ENCODE measurements at regions not wholly inside any gene's neighbourhood (a gene's known extent, or its start where the extent isn't known, plus 50 kb on each side); places are given as distances from the start of the nearest gene placed in this dataset.

DNA sequence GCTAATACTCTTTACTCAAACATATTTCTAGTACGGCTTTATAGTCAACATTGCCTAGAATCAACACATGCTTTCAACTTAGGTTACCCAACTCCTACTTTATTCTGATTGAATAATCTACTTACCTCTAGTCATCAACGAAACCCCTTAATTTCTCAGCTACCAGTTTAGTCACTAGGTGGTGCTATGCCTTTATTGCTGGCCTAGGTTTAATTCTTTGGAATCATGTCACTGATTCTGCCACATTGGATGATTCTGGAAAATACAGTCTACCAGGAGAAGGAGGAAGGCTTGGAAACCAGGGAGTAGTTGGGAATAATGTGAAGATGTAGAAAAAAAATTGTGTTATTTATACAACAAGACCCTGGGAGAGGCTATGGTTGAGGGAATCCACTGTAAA is 167.7 kb downstream of the DCAF12L2 start:
- no peak for DNase-seq (ENCODE audit: low read depth)
- no peak overlapping the region for H3K4me3 ChIP-seq (ENCODE audit: low read depth, low read length)
- TF ChIP-seq, protein P1, sequence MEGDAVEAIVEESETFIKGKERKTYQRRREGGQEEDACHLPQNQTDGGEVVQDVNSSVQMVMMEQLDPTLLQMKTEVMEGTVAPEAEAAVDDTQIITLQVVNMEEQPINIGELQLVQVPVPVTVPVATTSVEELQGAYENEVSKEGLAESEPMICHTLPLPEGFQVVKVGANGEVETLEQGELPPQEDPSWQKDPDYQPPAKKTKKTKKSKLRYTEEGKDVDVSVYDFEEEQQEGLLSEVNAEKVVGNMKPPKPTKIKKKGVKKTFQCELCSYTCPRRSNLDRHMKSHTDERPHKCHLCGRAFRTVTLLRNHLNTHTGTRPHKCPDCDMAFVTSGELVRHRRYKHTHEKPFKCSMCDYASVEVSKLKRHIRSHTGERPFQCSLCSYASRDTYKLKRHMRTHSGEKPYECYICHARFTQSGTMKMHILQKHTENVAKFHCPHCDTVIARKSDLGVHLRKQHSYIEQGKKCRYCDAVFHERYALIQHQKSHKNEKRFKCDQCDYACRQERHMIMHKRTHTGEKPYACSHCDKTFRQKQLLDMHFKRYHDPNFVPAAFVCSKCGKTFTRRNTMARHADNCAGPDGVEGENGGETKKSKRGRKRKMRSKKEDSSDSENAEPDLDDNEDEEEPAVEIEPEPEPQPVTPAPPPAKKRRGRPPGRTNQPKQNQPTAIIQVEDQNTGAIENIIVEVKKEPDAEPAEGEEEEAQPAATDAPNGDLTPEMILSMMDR (conservative IDR thresholded peaks at IDR 0.05; ENCODE audit: low read depth, low read length): peak; percentile 61

DNA sequence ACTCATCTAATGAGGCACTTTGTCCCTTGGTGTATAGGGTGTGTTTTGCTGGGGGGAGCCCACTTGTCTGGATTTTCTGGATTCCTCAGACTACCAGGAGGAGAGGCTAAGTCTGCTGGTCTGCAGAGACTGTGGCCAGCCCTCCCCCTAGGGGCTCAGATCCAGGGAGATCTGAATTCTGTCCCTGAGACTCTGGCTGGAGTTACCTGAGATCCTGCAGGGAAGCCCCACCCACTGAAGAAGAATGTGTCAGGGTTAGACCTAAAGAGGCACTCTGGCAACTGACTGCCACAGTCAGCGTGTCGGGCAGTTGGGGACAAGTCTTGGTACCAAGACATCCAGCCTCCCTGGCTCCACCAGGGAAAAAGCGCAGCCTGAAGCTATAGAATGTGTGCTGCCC is 138.9 kb downstream of the DCAF12L2 start:
- H3K4me3 ChIP-seq (ENCODE audit: low read depth, low read length): no peak overlapping the region
- TF ChIP-seq, protein P1 (conservative IDR thresholded peaks at IDR 0.05; ENCODE audit: low read depth, low read length): no peak
- DNase-seq (ENCODE audit: low read depth): no peak

DNA sequence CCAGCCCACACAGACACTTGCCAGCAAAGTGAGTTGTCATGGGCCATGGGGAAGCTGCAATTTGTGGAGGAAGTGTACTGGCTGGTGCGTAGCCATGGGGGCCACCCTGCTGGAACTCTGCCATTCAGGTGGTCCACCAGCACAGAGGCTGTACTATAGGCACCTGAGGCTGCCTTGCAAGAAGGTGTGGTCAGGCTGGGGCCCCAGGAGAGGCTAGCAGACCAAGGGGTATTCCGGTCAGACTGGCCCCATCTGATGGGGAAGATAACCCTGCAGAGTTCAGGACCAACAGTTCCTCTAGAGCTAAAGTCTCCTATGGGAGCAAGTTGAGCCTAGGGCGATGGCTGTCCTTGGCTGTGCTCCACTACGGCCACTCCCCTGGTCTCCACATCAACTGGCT is 136.1 kb downstream of the DCAF12L2 start:
- H3K4me3 ChIP-seq (ENCODE audit: low read depth, low read length): no peak overlapping the region
- TF ChIP-seq, protein P1 (conservative IDR thresholded peaks at IDR 0.05; ENCODE audit: low read depth, low read length): no peak
- DNase-seq (ENCODE audit: low read depth): no peak

DNA sequence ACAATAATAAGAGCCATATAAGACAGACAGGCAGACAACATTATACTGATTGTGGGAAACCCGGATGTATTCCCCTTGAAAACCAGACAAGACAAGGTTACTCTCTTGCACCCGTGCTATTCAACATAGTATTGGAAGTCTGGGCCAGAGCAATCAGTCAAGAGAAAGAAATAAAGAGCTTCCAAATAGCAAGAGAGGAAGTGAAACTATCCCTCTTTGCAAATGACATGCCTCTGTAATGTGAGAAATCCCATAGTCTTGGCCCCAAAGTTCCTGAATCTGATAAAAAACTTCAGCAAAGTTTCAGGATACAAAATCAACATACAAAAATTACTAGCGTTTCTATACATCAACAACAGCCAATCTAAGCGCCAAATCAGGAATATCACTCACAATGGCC is 102.1 kb downstream of the DCAF12L2 start:
- DNase-seq (ENCODE audit: low read depth): no peak
- TF ChIP-seq, protein P1 (conservative IDR thresholded peaks at IDR 0.05; ENCODE audit: low read depth, low read length): no peak
- no peak overlapping the region for H3K4me3 ChIP-seq (ENCODE audit: low read depth, low read length)

DNA sequence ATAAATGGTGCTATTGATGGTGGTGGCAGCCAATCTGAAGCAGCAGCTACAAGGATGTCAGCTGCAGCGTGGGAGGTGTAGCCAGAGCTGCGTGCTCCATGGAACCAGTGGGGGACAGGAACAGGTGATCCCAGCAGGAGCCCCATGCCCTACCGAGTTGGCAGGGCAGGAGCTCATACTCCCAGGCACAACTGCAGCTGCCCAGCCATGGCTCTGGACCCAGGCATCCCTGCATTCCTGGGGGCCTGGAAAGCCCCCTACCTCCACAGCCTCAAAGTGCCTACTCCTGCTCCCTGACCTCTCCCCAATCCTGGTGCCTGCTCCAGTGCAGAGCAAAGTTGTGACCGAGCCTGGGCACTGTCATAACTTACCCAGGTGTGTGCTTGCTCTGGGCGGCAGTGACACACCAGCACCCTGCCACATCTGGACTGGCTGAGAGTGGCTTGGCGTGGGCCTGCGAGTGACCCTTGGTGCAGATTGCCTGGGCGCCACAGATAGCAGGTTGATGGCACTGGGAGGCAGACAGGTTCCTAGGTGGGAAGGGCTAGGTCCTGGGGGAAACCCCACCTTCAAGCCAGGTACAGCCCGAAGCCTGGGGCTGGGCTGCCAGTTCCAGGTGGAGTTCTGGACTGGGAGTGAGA is 101.1 kb downstream of the DCAF12L2 start:
- no peak for DNase-seq (ENCODE audit: low read depth)
- H3K4me3 ChIP-seq (ENCODE audit: low read depth, low read length): no peak overlapping the region
- TF ChIP-seq, protein P1 (conservative IDR thresholded peaks at IDR 0.05; ENCODE audit: low read depth, low read length): no peak

DNA sequence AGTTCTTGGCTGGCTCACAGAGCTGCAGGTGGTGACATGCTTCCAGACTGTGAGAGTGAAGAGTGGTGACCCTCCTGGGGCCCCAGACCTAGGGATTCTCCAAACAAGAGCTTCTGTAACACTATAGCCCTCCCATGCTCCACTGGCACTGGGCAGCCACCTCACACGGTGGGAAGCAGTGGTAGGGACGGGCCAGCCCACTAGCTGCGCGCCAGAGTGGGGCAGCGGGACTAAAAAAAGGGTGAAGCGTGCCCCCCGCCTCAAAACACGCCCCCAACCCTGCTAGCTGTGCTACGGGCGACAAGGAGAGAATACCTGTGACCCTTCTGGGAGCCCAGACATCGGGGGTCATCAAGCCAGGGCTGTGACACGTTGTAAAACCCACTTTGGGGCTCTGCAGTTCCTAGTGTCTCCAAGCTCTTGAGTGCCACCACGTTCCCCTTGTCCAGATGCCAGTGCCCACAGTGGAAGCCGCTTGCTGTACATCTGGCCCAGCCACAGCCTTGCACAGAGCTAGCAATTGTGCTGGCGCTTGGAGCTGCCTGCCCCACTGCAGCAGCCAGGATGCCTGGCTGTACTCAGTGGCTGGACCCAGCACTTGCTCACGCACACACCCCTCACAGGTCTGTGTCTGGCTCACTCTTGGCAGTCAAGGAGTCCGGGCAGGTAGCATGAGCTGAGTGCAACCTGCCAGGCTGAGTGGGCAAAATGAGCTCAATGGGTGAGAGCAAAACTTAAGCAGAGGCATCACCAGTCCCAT is 100.0 kb downstream of the DCAF12L2 start:
- no peak overlapping the region for H3K4me3 ChIP-seq (ENCODE audit: low read depth, low read length)
- TF ChIP-seq, protein P1 (conservative IDR thresholded peaks at IDR 0.05; ENCODE audit: low read depth, low read length): no peak
- no peak for DNase-seq (ENCODE audit: low read depth)
